HL-60 (cell line): ENCODE measurements at regions not wholly inside any gene's neighbourhood (a gene's known extent, or its start where the extent isn't known, plus 50 kb on each side); places are given as distances from the start of the nearest gene placed in this dataset.

ENCODE experiments used
- DNase-seq, 2 experiments: peaks; one replicate each; pipeline ENCODE4 v3.0.0-alpha.2; 2010 to 2020; ENCODE audit warnings: low read depth in 1 of 2, low spot score in 1 of 2
- H3K27ac ChIP-seq: fragments of 250-450 bp; sonication (Bioruptor Pico); replicated peaks from 2 replicates; pipeline ENCODE4 v1.5.1; 2020; ENCODE audit warnings: mild to moderate bottlenecking, moderate library complexity
- H3K27me3 ChIP-seq: fragments of 250-450 bp; sonication (Bioruptor Pico); 2 replicates; pipeline ENCODE4 v1.5.1; 2021; ENCODE audit warnings: mild to moderate bottlenecking, moderate library complexity; ENCODE audit not compliant: insufficient read depth, poor library complexity, severe bottlenecking
- H3K4me3 ChIP-seq: replicated peaks from 2 replicates; pipeline ENCODE4 v1.5.1; 2011; ENCODE audit warnings: mild to moderate bottlenecking, control low read depth, low read length; ENCODE audit not compliant: insufficient read depth
- GABPA ChIP-seq: IDR thresholded peaks from 2 replicates; pipeline ENCODE4 v1.6.1; 2012; ENCODE audit warnings: low read depth
- POLR2AphosphoS5 ChIP-seq: IDR thresholded peaks from 2 replicates; pipeline ENCODE4 v1.6.1; 2012; ENCODE audit warnings: low read depth
- SPI1 ChIP-seq: IDR thresholded peaks from 2 replicates; pipeline ENCODE4 v1.6.1; 2012; ENCODE audit warnings: low read depth, mild to moderate bottlenecking, borderline replicate concordance
- TF ChIP-seq, protein P1 (sequence below): IDR thresholded peaks from 2 replicates; pipeline ENCODE4 v1.6.1; 2012; ENCODE audit warnings: low read depth; ENCODE audit not compliant: insufficient replicate concordance
- TF ChIP-seq, protein P2 (sequence below): IDR thresholded peaks from one replicate; pipeline ENCODE4 v1.5.1; 2011; ENCODE audit warnings: low read length, control low read depth, inconsistent platforms; ENCODE audit not compliant: insufficient read depth

DNA sequence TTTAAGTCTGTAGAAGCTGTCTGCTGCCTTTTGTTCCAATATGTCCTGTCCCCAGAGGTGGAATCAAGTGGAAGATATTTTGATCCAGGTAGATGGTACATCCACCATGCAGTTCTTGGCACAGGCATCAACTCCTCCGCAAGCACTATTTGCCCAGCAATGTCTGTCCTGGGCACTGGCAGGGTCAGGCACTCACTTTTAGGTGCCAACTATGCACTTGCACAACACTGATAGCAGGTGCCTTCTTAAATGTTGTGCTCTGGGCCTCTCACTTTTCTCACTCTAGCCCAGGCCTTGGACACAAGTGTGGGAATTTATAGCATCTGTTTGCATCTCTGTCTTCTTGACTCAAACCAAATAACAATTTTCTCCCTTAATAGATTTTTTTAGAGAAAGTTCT lies 140.5 kb upstream of the UBE2E2 start:
- no peak overlapping the region for H3K27ac ChIP-seq
- H3K4me3 ChIP-seq = no peak overlapping the region
- no peak for DNase-seq
- H3K27me3 ChIP-seq = no peaks in the 10 kb centered on the region
- TF ChIP-seq GABPA = no peak
- TF ChIP-seq, protein P1, sequence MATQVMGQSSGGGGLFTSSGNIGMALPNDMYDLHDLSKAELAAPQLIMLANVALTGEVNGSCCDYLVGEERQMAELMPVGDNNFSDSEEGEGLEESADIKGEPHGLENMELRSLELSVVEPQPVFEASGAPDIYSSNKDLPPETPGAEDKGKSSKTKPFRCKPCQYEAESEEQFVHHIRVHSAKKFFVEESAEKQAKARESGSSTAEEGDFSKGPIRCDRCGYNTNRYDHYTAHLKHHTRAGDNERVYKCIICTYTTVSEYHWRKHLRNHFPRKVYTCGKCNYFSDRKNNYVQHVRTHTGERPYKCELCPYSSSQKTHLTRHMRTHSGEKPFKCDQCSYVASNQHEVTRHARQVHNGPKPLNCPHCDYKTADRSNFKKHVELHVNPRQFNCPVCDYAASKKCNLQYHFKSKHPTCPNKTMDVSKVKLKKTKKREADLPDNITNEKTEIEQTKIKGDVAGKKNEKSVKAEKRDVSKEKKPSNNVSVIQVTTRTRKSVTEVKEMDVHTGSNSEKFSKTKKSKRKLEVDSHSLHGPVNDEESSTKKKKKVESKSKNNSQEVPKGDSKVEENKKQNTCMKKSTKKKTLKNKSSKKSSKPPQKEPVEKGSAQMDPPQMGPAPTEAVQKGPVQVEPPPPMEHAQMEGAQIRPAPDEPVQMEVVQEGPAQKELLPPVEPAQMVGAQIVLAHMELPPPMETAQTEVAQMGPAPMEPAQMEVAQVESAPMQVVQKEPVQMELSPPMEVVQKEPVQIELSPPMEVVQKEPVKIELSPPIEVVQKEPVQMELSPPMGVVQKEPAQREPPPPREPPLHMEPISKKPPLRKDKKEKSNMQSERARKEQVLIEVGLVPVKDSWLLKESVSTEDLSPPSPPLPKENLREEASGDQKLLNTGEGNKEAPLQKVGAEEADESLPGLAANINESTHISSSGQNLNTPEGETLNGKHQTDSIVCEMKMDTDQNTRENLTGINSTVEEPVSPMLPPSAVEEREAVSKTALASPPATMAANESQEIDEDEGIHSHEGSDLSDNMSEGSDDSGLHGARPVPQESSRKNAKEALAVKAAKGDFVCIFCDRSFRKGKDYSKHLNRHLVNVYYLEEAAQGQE = no peak
- TF ChIP-seq, protein P2, sequence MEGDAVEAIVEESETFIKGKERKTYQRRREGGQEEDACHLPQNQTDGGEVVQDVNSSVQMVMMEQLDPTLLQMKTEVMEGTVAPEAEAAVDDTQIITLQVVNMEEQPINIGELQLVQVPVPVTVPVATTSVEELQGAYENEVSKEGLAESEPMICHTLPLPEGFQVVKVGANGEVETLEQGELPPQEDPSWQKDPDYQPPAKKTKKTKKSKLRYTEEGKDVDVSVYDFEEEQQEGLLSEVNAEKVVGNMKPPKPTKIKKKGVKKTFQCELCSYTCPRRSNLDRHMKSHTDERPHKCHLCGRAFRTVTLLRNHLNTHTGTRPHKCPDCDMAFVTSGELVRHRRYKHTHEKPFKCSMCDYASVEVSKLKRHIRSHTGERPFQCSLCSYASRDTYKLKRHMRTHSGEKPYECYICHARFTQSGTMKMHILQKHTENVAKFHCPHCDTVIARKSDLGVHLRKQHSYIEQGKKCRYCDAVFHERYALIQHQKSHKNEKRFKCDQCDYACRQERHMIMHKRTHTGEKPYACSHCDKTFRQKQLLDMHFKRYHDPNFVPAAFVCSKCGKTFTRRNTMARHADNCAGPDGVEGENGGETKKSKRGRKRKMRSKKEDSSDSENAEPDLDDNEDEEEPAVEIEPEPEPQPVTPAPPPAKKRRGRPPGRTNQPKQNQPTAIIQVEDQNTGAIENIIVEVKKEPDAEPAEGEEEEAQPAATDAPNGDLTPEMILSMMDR = no peak
- no peak for TF ChIP-seq POLR2AphosphoS5
- TF ChIP-seq SPI1 = no peak

DNA sequence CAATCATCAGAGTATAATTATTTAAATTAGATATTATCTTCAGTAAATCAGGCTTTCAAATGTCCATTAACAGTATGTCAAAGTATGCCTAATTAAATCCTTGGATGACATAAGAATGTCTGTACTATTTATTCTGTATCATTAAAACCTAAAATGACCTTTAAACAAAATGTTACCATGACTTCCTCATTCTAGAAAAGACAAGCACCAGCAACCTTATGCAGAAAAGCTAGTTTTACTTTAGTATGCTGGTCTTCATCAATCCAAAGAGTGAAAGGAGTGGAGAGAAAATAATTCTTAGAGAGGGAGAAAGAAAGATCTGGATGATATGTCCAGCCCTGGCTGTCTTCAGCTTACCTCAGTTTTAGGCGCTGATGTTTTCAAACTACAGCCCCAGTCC lies 140.1 kb upstream of the UBE2E2 start:
- H3K4me3 ChIP-seq = no peak overlapping the region
- DNase-seq = no peak
- no peaks in the 10 kb centered on the region for H3K27me3 ChIP-seq
- TF ChIP-seq SPI1 = peak; percentile 76
- TF ChIP-seq, protein P1 = no peak
- no peak overlapping the region for H3K27ac ChIP-seq

DNA sequence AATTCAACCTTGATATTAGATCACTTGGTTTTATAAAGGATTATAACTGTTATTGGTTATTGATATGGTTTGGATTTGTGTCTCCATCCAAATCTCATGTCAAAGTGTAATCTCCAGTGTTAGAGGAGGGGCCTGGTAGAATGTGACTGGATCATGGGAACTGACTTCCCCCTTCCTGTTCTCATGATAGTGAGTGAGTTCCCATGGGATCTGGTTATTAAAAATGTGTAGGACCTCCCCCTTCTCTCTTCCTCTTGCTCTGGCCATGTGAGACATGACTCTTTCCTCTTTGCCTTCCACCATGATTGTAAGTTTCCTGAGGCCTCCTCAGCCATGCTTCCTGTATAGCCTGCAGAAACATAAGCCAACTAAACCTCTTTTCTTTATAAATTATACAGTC lies 136.0 kb upstream of the UBE2E2 start:
- Histone ChIP-seq H3K27me3 (no peaks in the 10 kb centered on the region), H3K4me3 (no peak overlapping the region), H3K27ac (no peak overlapping the region)
- no peak for DNase-seq
- TF ChIP-seq, protein P1 = no peak
- no peak for TF ChIP-seq POLR2AphosphoS5
- no peak for TF ChIP-seq SPI1
- TF ChIP-seq, protein P2 = no peak
- no peak for TF ChIP-seq GABPA
